Liver (tissue), 3 donors: ENCODE measurements at regions not wholly inside any gene's neighbourhood (a gene's known extent, or its start where the extent isn't known, plus 50 kb on each side); places are given as distances from the start of the nearest gene placed in this dataset.

ENCODE experiments used
- CTCF ChIP-seq: fragments of 150-350 bp; IDR thresholded peaks from 2 replicates; pipeline ENCODE4 v1.5.1; 2017; ENCODE audit warnings: improper control_type of control experiment, low read depth, low read length; ENCODE audit not compliant: missing input control
- FOXA2 ChIP-seq: IDR thresholded peaks from 2 replicates; pipeline ENCODE4 v1.6.1; 2016; ENCODE audit warnings: antibody characterized with exemption
- GABPA ChIP-seq, 2 donors: IDR thresholded peaks in 1 of 2; conservative IDR thresholded peaks in 1 of 2; 2 replicates each; pipeline ENCODE4 v1.6.1; 2016; ENCODE audit warnings: antibody characterized with exemption in 2 of 2, mild to moderate bottlenecking in 1 of 2, moderate library complexity in 1 of 2
- JUND ChIP-seq, 2 donors: IDR thresholded peaks; 2 replicates each; pipeline ENCODE4 v1.6.1; 2016; ENCODE audit warnings: antibody characterized with exemption in 2 of 2
- RAD21 ChIP-seq, 2 donors: IDR thresholded peaks; 2 replicates each; pipeline ENCODE4 v1.6.1; 2016; ENCODE audit warnings: antibody characterized with exemption in 2 of 2, mild to moderate bottlenecking in 2 of 2
- REST ChIP-seq: IDR thresholded peaks from 2 replicates; pipeline ENCODE4 v1.6.1; 2016; ENCODE audit warnings: antibody characterized with exemption, mild to moderate bottlenecking
- RXRA ChIP-seq, 2 donors: IDR thresholded peaks; 2 replicates each; pipeline ENCODE4 v1.6.1; 2017 to 2018; ENCODE audit warnings: antibody characterized with exemption in 2 of 2, mild to moderate bottlenecking in 1 of 2
- SP1 ChIP-seq: IDR thresholded peaks from 2 replicates; pipeline ENCODE4 v1.6.1; 2018; ENCODE audit warnings: antibody characterized with exemption, mild to moderate bottlenecking
- TAF1 ChIP-seq: conservative IDR thresholded peaks from 2 replicates; pipeline ENCODE4 v1.6.1; 2016; ENCODE audit warnings: antibody characterized with exemption, mild to moderate bottlenecking
- YY1 ChIP-seq: IDR thresholded peaks from 2 replicates; pipeline ENCODE4 v1.6.1; 2016; ENCODE audit warnings: antibody characterized with exemption, mild to moderate bottlenecking
- TF ChIP-seq, protein P1 (sequence below): IDR thresholded peaks from 2 replicates; pipeline ENCODE4 v1.6.1; 2016; ENCODE audit warnings: antibody characterized with exemption
- TF ChIP-seq, protein P2 (sequence below): IDR thresholded peaks from 2 replicates; pipeline ENCODE4 v1.6.1; 2016; ENCODE audit warnings: antibody characterized with exemption
- TF ChIP-seq, protein P3 (sequence below): IDR thresholded peaks from 2 replicates; pipeline ENCODE4 v1.6.1; 2016; ENCODE audit warnings: antibody characterized with exemption
- donor health status: healthy.
- donor health status: healthy.

GRCh38 chr9:118094387-118094786 is 390.2 kb downstream of the TLR4 start:
- TF ChIP-seq CTCF (no peak), REST (no peak), RAD21 (IDR thresholded peaks at IDR 0.05) (no peak), YY1 (no peak), RXRA (IDR thresholded peaks at IDR 0.05) (no peak), TAF1 (no peak), SP1 (no peak), FOXA2 (no peak), GABPA (IDR thresholded peaks at IDR 0.05 in 1 of 2, conservative IDR thresholded peaks at IDR 0.05 in 1 of 2) (no peak), JUND (IDR thresholded peaks at IDR 0.05) (no peak)
- TF ChIP-seq, protein P1, sequence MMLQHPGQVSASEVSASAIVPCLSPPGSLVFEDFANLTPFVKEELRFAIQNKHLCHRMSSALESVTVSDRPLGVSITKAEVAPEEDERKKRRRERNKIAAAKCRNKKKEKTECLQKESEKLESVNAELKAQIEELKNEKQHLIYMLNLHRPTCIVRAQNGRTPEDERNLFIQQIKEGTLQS, result no peak
- TF ChIP-seq, protein P2, sequence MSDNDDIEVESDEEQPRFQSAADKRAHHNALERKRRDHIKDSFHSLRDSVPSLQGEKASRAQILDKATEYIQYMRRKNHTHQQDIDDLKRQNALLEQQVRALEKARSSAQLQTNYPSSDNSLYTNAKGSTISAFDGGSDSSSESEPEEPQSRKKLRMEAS, result no peak
- TF ChIP-seq, protein P3, sequence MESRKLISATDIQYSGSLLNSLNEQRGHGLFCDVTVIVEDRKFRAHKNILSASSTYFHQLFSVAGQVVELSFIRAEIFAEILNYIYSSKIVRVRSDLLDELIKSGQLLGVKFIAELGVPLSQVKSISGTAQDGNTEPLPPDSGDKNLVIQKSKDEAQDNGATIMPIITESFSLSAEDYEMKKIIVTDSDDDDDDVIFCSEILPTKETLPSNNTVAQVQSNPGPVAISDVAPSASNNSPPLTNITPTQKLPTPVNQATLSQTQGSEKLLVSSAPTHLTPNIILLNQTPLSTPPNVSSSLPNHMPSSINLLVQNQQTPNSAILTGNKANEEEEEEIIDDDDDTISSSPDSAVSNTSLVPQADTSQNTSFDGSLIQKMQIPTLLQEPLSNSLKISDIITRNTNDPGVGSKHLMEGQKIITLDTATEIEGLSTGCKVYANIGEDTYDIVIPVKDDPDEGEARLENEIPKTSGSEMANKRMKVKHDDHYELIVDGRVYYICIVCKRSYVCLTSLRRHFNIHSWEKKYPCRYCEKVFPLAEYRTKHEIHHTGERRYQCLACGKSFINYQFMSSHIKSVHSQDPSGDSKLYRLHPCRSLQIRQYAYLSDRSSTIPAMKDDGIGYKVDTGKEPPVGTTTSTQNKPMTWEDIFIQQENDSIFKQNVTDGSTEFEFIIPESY, result no peak
